Activated CD8-positive, alpha-beta T cell treated with anti-CD3 and anti-CD28 coated beads for 36 hours (primary cell): ENCODE measurements at regions not wholly inside any gene's neighbourhood (a gene's known extent, or its start where the extent isn't known, plus 50 kb on each side); places are given as distances from the start of the nearest gene placed in this dataset.

ENCODE experiments used
- ATAC-seq: fragments of 200-7000 bp; cut with Tn5 transposase; one replicate; pipeline ENCODE4 v1.10.0; 2021; ENCODE audit warnings: mild to moderate bottlenecking, moderate library complexity
- CTCF ChIA-PET: fragments of 350-600 bp; sonication (Branson Sonifier 250); formaldehyde crosslinking; loops from one replicate; lab custom pipeline; 2021; ENCODE audit warnings: antibody characterized with exemption; lab: Charles Lee
- POLR2A ChIA-PET: fragments of 350-600 bp; sonication (Branson Sonifier 250); formaldehyde crosslinking; loops from one replicate; lab custom pipeline; 2021; ENCODE audit warnings: antibody characterized with exemption; lab: Charles Lee
- DNase-seq: peaks from one replicate; pipeline ENCODE4 v3.0.0-alpha.2; 2020
- H3K27ac Mint-ChIP-seq: one replicate; pipeline ENCODE4 v1.8.0; 2021; ENCODE audit warnings: mild to moderate bottlenecking, mixed read lengths
- H3K27me3 Mint-ChIP-seq: one replicate; pipeline ENCODE4 v1.8.0; 2021; ENCODE audit warnings: mixed read lengths
- H3K36me3 Mint-ChIP-seq: one replicate; pipeline ENCODE4 v1.8.0; 2021; ENCODE audit warnings: low read depth, mixed read lengths
- H3K4me1 Mint-ChIP-seq: one replicate; pipeline ENCODE4 v1.8.0; 2021; ENCODE audit warnings: low read depth, mixed read lengths
- H3K4me3 Mint-ChIP-seq: one replicate; pipeline ENCODE4 v1.8.0; 2021; ENCODE audit warnings: mild to moderate bottlenecking, moderate library complexity, mixed read lengths
- H3K9me3 Mint-ChIP-seq: one replicate; pipeline ENCODE4 v1.8.0; 2021; ENCODE audit warnings: mixed read lengths
- CTCF ChIP-seq: fragments of 200-600 bp; IDR thresholded peaks from one replicate; pipeline ENCODE4 v1.8.0; 2022; ENCODE audit warnings: antibody characterized with exemption, mild to moderate bottlenecking
- intact Hi-C: fragments of 100-400 bp; cut with micrococcal nuclease; formaldehyde crosslinking; loops from one replicate; pipeline ENCODE4 v1.10.0; 2022

- H3K4me3 Mint-ChIP-seq, result no peak overlapping the region
- peaks cover 4% of the 10 kb centered on the region for H3K36me3 Mint-ChIP-seq
- CTCF ChIA-PET, result interaction anchor here (1.9 kb wide), 1 partner anchor 12 kb away, joined by 6 read pairs; no protein-coding TSS in a partner anchor
- ATAC-seq (no peak), DNase-seq (no peak)
- H3K27me3 Mint-ChIP-seq, result no peaks in the 10 kb centered on the region
- H3K27ac Mint-ChIP-seq, result peak overlapping the region; percentile 9
- H3K4me1 Mint-ChIP-seq, result peaks cover 46% of the 10 kb centered on the region
- no peak for TF ChIP-seq CTCF
- H3K9me3 Mint-ChIP-seq, result no peaks in the 10 kb centered on the region
- POLR2A ChIA-PET, result interaction anchor here (1.0 to 2.4 kb wide), 5 partner anchors 13 to 78 kb away, joined by 3 to 9 read pairs (median 6); partner anchors contain the start of gene S1PR1
- intact Hi-C loops, result no loop called here
Measured at GRCh38 chr1:101165954-101166353, 70.9 kb upstream of the S1PR1 start.

- ATAC-seq, result no peak
- ChIA-PET CTCF (interaction anchor here (1.4 to 1.9 kb wide), 2 partner anchors 11 to 123 kb away, joined by 6 to 7 read pairs; no protein-coding TSS in a partner anchor), POLR2A (interaction anchor here (0.8 to 2.4 kb wide), 6 partner anchors 12 to 79 kb away, joined by 3 to 9 read pairs (median 6); partner anchors contain the start of gene S1PR1)
- Mint-ChIP-seq H3K9me3 (no peaks in the 10 kb centered on the region), H3K36me3 (peaks cover 4% of the 10 kb centered on the region), H3K4me1 (peaks cover 46% of the 10 kb centered on the region), H3K27me3 (no peaks in the 10 kb centered on the region), H3K27ac (no peak overlapping the region), H3K4me3 (no peak overlapping the region)
- no peak for DNase-seq
- no peak for TF ChIP-seq CTCF
- intact Hi-C loops, result no loop called here
Measured at GRCh38 chr1:101165532-101165931, 71.3 kb upstream of the S1PR1 start.

DNA sequence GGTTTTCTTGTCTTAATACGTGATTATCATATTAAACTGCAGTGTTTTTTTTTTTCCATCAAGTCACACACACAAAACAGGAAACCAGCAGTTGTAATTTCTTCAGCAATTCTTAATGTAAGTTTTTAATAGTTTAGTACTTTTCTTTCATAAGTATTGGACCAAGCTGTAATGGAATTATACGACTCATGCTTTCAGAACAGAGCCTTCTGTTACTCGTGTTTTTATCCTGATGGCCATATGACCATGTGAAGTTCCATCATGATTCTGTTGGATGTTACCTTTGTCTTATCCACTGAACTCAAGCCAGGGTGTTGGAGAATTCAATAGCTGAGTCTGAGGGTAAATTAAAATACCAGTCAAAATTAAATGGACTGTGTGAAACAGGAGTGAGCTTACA is 72.0 kb upstream of the S1PR1 start:
- no peak overlapping the region for H3K4me3 Mint-ChIP-seq
- no peaks in the 10 kb centered on the region for H3K27me3 Mint-ChIP-seq
- TF ChIP-seq CTCF, result no peak
- no peak for DNase-seq
- no peaks in the 10 kb centered on the region for H3K9me3 Mint-ChIP-seq
- intact Hi-C loops, result no loop called here
- ChIA-PET POLR2A (interaction anchor here (0.8 to 2.4 kb wide), 6 partner anchors 13 to 79 kb away, joined by 3 to 9 read pairs (median 6); partner anchors contain the start of gene S1PR1), CTCF (interaction anchor here (1.2 to 1.9 kb wide), 4 partner anchors 10 to 145 kb away, joined by 3 to 7 read pairs (median 5); no protein-coding TSS in a partner anchor)
- H3K4me1 Mint-ChIP-seq, result peaks cover 46% of the 10 kb centered on the region
- peaks cover 4% of the 10 kb centered on the region for H3K36me3 Mint-ChIP-seq
- ATAC-seq, result no peak
- H3K27ac Mint-ChIP-seq, result no peak overlapping the region

DNA sequence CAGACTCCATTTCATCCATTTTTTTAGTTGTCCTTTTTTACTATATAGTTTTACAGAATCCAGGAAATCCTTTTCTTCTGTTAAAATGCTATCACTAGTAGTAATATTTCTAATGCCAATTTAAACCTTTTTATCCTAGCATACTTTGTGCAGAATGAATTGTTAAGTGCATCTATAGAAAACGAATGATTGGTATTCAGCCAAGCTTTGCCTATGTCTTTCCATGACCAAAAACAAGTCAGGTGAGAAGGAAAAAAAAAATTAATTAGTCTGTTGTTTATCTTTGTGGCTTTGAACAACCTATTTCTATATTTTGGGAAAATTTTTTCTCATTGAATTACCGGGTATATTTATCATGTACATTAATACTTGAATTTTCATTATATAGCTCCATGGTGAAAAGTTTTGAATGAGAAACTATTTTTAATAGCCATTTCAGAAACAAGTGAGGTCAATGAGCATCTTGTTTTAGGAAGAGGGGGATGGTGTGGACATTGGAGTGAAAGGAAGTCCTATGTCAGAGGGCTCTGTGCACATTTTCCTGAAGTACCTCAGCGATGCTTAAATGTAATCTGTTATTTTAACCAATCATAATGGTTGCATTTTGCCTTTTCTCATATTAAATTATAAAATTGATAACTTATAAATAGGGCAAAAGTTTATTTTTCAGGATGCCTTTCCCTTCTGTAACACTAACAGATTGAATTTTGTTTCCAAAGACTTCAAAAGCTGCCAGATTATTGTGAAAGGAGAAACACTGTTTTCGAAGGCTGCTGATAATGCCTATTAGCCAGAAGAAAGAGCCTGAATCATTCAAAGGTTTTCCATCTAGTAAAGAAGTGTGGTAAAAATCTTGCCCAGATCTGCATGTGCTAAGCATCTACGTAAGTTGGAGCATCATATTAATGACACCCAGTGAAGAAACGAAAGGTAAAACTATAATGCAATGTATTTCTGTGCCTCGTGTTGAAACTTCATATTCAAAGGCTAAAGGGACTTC is 73.8 kb upstream of the S1PR1 start:
- ChIA-PET CTCF (interaction anchor here (0.9 to 1.4 kb wide), 2 partner anchors 16 to 125 kb away, joined by 3 to 4 read pairs; no protein-coding TSS in a partner anchor), POLR2A (interaction anchor here (1.6 kb wide), 1 partner anchor 15 kb away, joined by 9 read pairs; no protein-coding TSS in a partner anchor)
- Mint-ChIP-seq H3K27ac (no peak overlapping the region), H3K27me3 (no peaks in the 10 kb centered on the region), H3K4me1 (peaks cover 38% of the 10 kb centered on the region), H3K4me3 (no peak overlapping the region), H3K9me3 (no peaks in the 10 kb centered on the region), H3K36me3 (peaks cover 4% of the 10 kb centered on the region)
- no peak for DNase-seq
- intact Hi-C loops, result no loop called here
- no peak for TF ChIP-seq CTCF
- no peak for ATAC-seq
